Activated T-cell treated with anti-CD3 and anti-CD28 coated beads, Interleukin-2, amount 50 U/mL, for 4 hours (primary cell): ENCODE measurements at regions not wholly inside any gene's neighbourhood (a gene's known extent, or its start where the extent isn't known, plus 50 kb on each side); places are given as distances from the start of the nearest gene placed in this dataset.

Experiments
- ATAC-seq, 2 donors: fragments of 200-7000 bp; cut with Tn5 transposase; one replicate each; pipeline ENCODE4 v1.10.0; 2021
- DNase-seq: peaks from one replicate; pipeline ENCODE4 v3.0.0-alpha.2; 2020
- H3K27me3 Mint-ChIP-seq: one replicate; pipeline ENCODE4 v1.8.0; 2021; ENCODE audit warnings: low read depth, mixed read lengths
- H3K36me3 Mint-ChIP-seq: one replicate; pipeline ENCODE4 v1.8.0; 2022; ENCODE audit warnings: mixed read lengths; ENCODE audit not compliant: insufficient read depth
- H3K4me1 Mint-ChIP-seq: one replicate; pipeline ENCODE4 v1.8.0; 2021; ENCODE audit warnings: low read depth, mixed read lengths
- H3K4me3 Mint-ChIP-seq: one replicate; pipeline ENCODE4 v1.8.0; 2021; ENCODE audit warnings: mild to moderate bottlenecking, moderate library complexity, mixed read lengths
- H3K9me3 Mint-ChIP-seq: one replicate; pipeline ENCODE4 v1.8.0; 2021; ENCODE audit warnings: mixed read lengths

GRCh38 chr6:170159022-170159965 lies 131.6 kb downstream of the DLL1 start:
- Mint-ChIP-seq H3K36me3 (no peaks in the 10 kb centered on the region), H3K9me3 (no peaks in the 10 kb centered on the region), H3K4me3 (no peak overlapping the region), H3K4me1 (peaks cover 4% of the 10 kb centered on the region), H3K27me3 (no peaks in the 10 kb centered on the region)
- ATAC-seq (no peak), DNase-seq (no peak)

- Mint-ChIP-seq H3K9me3 (no peaks in the 10 kb centered on the region), H3K4me1 (peaks cover 4% of the 10 kb centered on the region), H3K4me3 (no peak overlapping the region), H3K27me3 (peaks cover 2% of the 10 kb centered on the region), H3K36me3 (no peaks in the 10 kb centered on the region)
- DNase-seq (no peak), ATAC-seq (no peak)
These were observed 132.4 kb downstream of the DLL1 start for GRCh38 chr6:170158296-170159021.

- Mint-ChIP-seq H3K4me1 (peaks cover 2% of the 10 kb centered on the region), H3K4me3 (no peak overlapping the region), H3K9me3 (no peaks in the 10 kb centered on the region), H3K27me3 (peaks cover 8% of the 10 kb centered on the region), H3K36me3 (no peaks in the 10 kb centered on the region)
- DNase-seq (no peak), ATAC-seq (no peak)
These were observed 133.2 kb downstream of the DLL1 start for GRCh38 chr6:170157567-170158218.

GRCh38 chr6:170156448-170157375 lies 134.2 kb downstream of the DLL1 start:
- ATAC-seq (no peak), DNase-seq (no peak)
- Mint-ChIP-seq H3K27me3 (peaks cover 15% of the 10 kb centered on the region), H3K4me3 (no peak overlapping the region), H3K9me3 (no peaks in the 10 kb centered on the region), H3K4me1 (peaks cover 1% of the 10 kb centered on the region), H3K36me3 (no peaks in the 10 kb centered on the region)

- H3K4me1 Mint-ChIP-seq: peaks cover 4% of the 10 kb centered on the region
- no peak overlapping the region for H3K4me3 Mint-ChIP-seq
- no peaks in the 10 kb centered on the region for H3K36me3 Mint-ChIP-seq
- no peaks in the 10 kb centered on the region for H3K9me3 Mint-ChIP-seq
- DNase-seq (no peak), ATAC-seq (no peak)
- peaks cover 25% of the 10 kb centered on the region for H3K27me3 Mint-ChIP-seq
These were observed 135.2 kb downstream of the DLL1 start for GRCh38 chr6:170155464-170156196.

GRCh38 chr6:170153436-170154319 lies 137.2 kb downstream of the DLL1 start:
- Mint-ChIP-seq H3K36me3 (no peaks in the 10 kb centered on the region), H3K4me1 (peaks cover 10% of the 10 kb centered on the region), H3K4me3 (no peak overlapping the region), H3K9me3 (no peaks in the 10 kb centered on the region), H3K27me3 (peaks cover 26% of the 10 kb centered on the region)
- DNase-seq: no peak
- ATAC-seq: no peak

- Mint-ChIP-seq H3K9me3 (no peaks in the 10 kb centered on the region), H3K4me1 (peaks cover 17% of the 10 kb centered on the region), H3K36me3 (no peaks in the 10 kb centered on the region), H3K4me3 (no peak overlapping the region), H3K27me3 (peaks cover 26% of the 10 kb centered on the region)
- DNase-seq (no peak), ATAC-seq (no peak)
These were observed 137.9 kb downstream of the DLL1 start for GRCh38 chr6:170152989-170153388.

- ATAC-seq (no peak), DNase-seq (no peak)
- peaks cover 23% of the 10 kb centered on the region for H3K4me1 Mint-ChIP-seq
- no peaks in the 10 kb centered on the region for H3K9me3 Mint-ChIP-seq
- peaks cover 26% of the 10 kb centered on the region for H3K27me3 Mint-ChIP-seq
- H3K36me3 Mint-ChIP-seq: no peaks in the 10 kb centered on the region
- no peak overlapping the region for H3K4me3 Mint-ChIP-seq
These were observed 138.6 kb downstream of the DLL1 start for GRCh38 chr6:170152124-170152926.

GRCh38 chr6:170151804-170152123 lies 139.1 kb downstream of the DLL1 start:
- Mint-ChIP-seq H3K4me1 (peaks cover 28% of the 10 kb centered on the region), H3K36me3 (no peaks in the 10 kb centered on the region), H3K27me3 (peaks cover 26% of the 10 kb centered on the region), H3K4me3 (no peak overlapping the region), H3K9me3 (no peaks in the 10 kb centered on the region)
- no peak for DNase-seq
- no peak for ATAC-seq

GRCh38 chr6:170151321-170151771 lies 139.5 kb downstream of the DLL1 start:
- Mint-ChIP-seq H3K36me3 (no peaks in the 10 kb centered on the region), H3K4me1 (peaks cover 31% of the 10 kb centered on the region), H3K4me3 (no peak overlapping the region), H3K27me3 (peaks cover 26% of the 10 kb centered on the region), H3K9me3 (no peaks in the 10 kb centered on the region)
- DNase-seq (no peak), ATAC-seq (no peak)

- H3K4me3 Mint-ChIP-seq: no peak overlapping the region
- H3K36me3 Mint-ChIP-seq: no peaks in the 10 kb centered on the region
- no peaks in the 10 kb centered on the region for H3K9me3 Mint-ChIP-seq
- peaks cover 26% of the 10 kb centered on the region for H3K27me3 Mint-ChIP-seq
- ATAC-seq (no peak), DNase-seq (no peak)
- peaks cover 33% of the 10 kb centered on the region for H3K4me1 Mint-ChIP-seq
These were observed 140.3 kb downstream of the DLL1 start for GRCh38 chr6:170150590-170150945.
